ENCODE measurements at regions not wholly inside any gene's neighbourhood (a gene's known extent, or its start where the extent isn't known, plus 50 kb on each side); places are given as distances from the start of the nearest gene placed in this dataset.

- no peak for DNase-seq (ENCODE audit: low spot score, unreplicated experiment)
- Mint-ChIP-seq H3K27ac (no peak overlapping the region), H3K9me3 (ENCODE audit: low read depth) (no peaks in the 10 kb centered on the region), H3K27me3 (no peaks in the 10 kb centered on the region), H3K4me3 (ENCODE audit: low read depth) (peak overlapping the region; percentile 76), H3K36me3 (ENCODE audit: insufficient read depth) (no peaks in the 10 kb centered on the region), H3K4me1 (ENCODE audit: low read depth) (peaks cover 4% of the 10 kb centered on the region)
- TF ChIP-seq CTCF (IDR thresholded peaks at IDR 0.05; ENCODE audit: unreplicated experiment), result no peak
Observed at GRCh38 chr5:61626639-61627282, 294.7 kb downstream of the ZSWIM6 start.

- Mint-ChIP-seq H3K4me3 (ENCODE audit: low read depth) (peak overlapping the region; percentile 8), H3K36me3 (ENCODE audit: insufficient read depth) (no peaks in the 10 kb centered on the region), H3K27me3 (no peaks in the 10 kb centered on the region), H3K4me1 (ENCODE audit: low read depth) (peaks cover 4% of the 10 kb centered on the region), H3K9me3 (ENCODE audit: low read depth) (no peaks in the 10 kb centered on the region), H3K27ac (no peak overlapping the region)
- no peak for DNase-seq (ENCODE audit: low spot score, unreplicated experiment)
- TF ChIP-seq CTCF (IDR thresholded peaks at IDR 0.05; ENCODE audit: unreplicated experiment), result no peak
Observed at GRCh38 chr5:61627531-61627930, 295.5 kb downstream of the ZSWIM6 start.

GRCh38 chr5:61630908-61631307, 298.9 kb downstream of the ZSWIM6 start:
- Mint-ChIP-seq H3K36me3 (ENCODE audit: insufficient read depth) (no peaks in the 10 kb centered on the region), H3K4me3 (ENCODE audit: low read depth) (no peak overlapping the region)

DNA sequence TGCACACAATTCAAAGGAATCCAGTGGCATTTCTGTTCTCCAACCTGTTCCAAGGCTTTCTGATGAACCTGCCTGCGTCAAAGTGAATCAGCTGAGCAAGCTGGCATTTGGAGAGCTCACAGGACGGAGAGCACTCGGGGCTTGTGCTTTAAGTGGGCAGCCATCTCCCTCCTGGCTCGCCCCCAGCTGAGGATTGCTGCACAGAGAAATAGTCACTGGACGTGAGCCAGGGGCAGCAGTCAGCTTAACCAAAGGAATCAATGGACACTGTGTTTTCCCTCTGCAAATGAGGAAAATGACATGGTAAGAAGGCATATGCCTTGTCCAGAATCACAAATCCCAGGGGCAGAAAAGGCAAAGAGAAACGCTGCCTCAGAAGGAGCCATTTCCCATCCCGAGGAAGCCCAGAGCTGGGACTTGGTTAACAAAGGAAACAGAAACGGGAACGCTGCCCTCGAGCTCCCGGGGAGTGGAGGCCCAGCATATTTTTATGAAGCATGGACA, 299.4 kb downstream of the ZSWIM6 start:
- Mint-ChIP-seq H3K9me3 (ENCODE audit: low read depth) (no peaks in the 10 kb centered on the region), H3K36me3 (ENCODE audit: insufficient read depth) (no peaks in the 10 kb centered on the region), H3K4me1 (ENCODE audit: low read depth) (no peaks in the 10 kb centered on the region), H3K4me3 (ENCODE audit: low read depth) (no peak overlapping the region), H3K27me3 (peaks cover 4% of the 10 kb centered on the region), H3K27ac (no peak overlapping the region)
- no peak for DNase-seq (ENCODE audit: low spot score, unreplicated experiment)
- TF ChIP-seq CTCF (IDR thresholded peaks at IDR 0.05; ENCODE audit: unreplicated experiment), result no peak

More at GRCh38 chr5:61630908-61631307, 298.9 kb downstream of the ZSWIM6 start:
- no peak for TF ChIP-seq CTCF (IDR thresholded peaks at IDR 0.05; ENCODE audit: unreplicated experiment)
- Mint-ChIP-seq H3K27ac (no peak overlapping the region), H3K9me3 (ENCODE audit: low read depth) (no peaks in the 10 kb centered on the region), H3K4me1 (ENCODE audit: low read depth) (no peaks in the 10 kb centered on the region), H3K27me3 (peaks cover 4% of the 10 kb centered on the region)
- DNase-seq (ENCODE audit: low spot score, unreplicated experiment), result no peak

GRCh38 chr5:61632064-61632463, 300.0 kb downstream of the ZSWIM6 start:
- no peak for DNase-seq (ENCODE audit: low spot score, unreplicated experiment)
- peaks cover 4% of the 10 kb centered on the region for H3K27me3 Mint-ChIP-seq
- no peaks in the 10 kb centered on the region for H3K9me3 Mint-ChIP-seq (ENCODE audit: low read depth)
- H3K36me3 Mint-ChIP-seq (ENCODE audit: insufficient read depth), result no peaks in the 10 kb centered on the region
- no peak overlapping the region for H3K4me3 Mint-ChIP-seq (ENCODE audit: low read depth)
- TF ChIP-seq CTCF (IDR thresholded peaks at IDR 0.05; ENCODE audit: unreplicated experiment), result no peak
- no peak overlapping the region for H3K27ac Mint-ChIP-seq
- H3K4me1 Mint-ChIP-seq (ENCODE audit: low read depth), result no peaks in the 10 kb centered on the region
